ENCODE measurements at regions not wholly inside any gene's neighbourhood (a gene's known extent, or its start where the extent isn't known, plus 50 kb on each side); places are given as distances from the start of the nearest gene placed in this dataset.

DNA sequence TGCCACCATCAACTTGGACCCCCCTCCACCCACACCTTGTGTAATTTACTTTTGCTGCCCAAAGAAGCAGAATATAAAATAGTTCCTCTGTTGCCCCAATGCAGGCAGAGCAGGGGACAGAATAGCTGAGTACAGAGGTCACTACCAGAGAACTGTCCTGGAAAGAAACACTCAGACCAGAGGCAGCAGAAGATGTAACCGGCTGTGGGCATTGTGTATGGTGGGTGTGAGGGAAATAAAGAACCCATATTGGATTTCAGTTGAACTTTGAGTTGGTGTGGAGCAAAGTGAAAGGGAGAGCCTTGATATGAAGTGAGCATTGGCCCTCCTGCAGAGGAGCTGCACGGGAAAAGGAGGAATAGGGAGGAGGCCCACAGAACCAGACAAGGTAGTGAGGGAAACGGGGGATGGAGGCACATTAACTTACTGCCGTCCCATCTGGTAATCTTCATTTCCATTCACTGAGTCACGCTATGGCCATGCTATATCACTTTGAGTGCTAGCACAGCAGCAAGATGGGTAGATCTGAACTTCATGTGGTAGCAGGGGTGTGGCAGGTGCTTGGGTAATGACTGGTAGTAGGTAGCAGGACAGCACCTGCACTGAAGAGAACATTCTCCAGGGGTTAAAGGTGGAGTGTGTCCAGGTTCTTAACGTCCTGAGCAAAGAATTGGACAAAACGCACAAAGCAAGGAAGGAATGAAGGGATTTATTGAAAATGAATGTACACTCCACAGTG is 56.3 kb upstream of the FBXO28 start:
- H3K9me3 Mint-ChIP-seq, result peaks cover 7% of the 10 kb centered on the region
- H3K4me3 Mint-ChIP-seq, result no peak overlapping the region
- no peak overlapping the region for H3K4me3 ChIP-seq
- TF ChIP-seq EZH2phosphoT487 (IDR thresholded peaks at IDR 0.05), result no peak
- TF ChIP-seq EZH2 (IDR thresholded peaks at IDR 0.05), result no peak
- H3K27ac Mint-ChIP-seq, result no peak overlapping the region
- no peaks in the 10 kb centered on the region for H4K20me1 ChIP-seq (ENCODE audit: low read depth)
- H3K4me1 Mint-ChIP-seq, result peaks cover 2% of the 10 kb centered on the region
- H3K79me2 ChIP-seq (ENCODE audit: low read depth), result no peaks in the 10 kb centered on the region
- H3K27me3 Mint-ChIP-seq (ENCODE audit: insufficient read depth, low read depth), result peaks cover 3% of the 10 kb centered on the region
- no peaks in the 10 kb centered on the region for H3K36me3 Mint-ChIP-seq
- no peak overlapping the region for H3K9ac ChIP-seq
- H3K27ac ChIP-seq, result no peak overlapping the region
- H3K9me3 ChIP-seq (ENCODE audit: low read depth), result no peaks in the 10 kb centered on the region
- H2AFZ ChIP-seq (replicated peaks), result no peak overlapping the region
- no peak overlapping the region for H3K4me2 ChIP-seq
- no peaks in the 10 kb centered on the region for H3F3A ChIP-seq (ENCODE audit: low read depth)
- DNase-seq (ENCODE audit: low spot score), result no peak
- H3K27me3 ChIP-seq, result no peaks in the 10 kb centered on the region
- H3K4me1 ChIP-seq, result peaks cover 9% of the 10 kb centered on the region
- H3K36me3 ChIP-seq, result no peaks in the 10 kb centered on the region

DNA sequence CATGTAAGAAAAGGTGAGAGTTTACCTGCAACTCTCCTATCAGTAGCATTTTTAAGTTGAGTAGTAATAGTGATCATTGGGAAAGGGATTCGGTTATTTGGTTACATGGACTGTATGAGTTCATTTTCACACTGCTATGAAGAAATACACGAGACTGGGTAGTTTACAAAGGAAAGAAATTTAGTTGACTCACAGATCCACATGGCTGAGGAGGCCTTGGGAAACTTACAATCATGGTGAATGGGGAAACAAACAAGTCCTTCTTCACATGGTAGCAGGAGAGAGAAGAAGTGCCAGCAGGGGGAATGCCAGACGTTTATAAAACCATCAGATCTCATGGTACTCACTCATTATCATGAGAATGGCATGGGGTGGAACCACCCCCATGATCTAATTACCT is 59.3 kb upstream of the FBXO28 start:
- H4K20me1 ChIP-seq (ENCODE audit: low read depth), result no peaks in the 10 kb centered on the region
- H3F3A ChIP-seq (ENCODE audit: low read depth), result no peaks in the 10 kb centered on the region
- no peak overlapping the region for H3K4me2 ChIP-seq
- no peak for DNase-seq (ENCODE audit: low spot score)
- H3K27me3 Mint-ChIP-seq (ENCODE audit: insufficient read depth, low read depth), result peaks cover 3% of the 10 kb centered on the region
- no peak overlapping the region for H2AFZ ChIP-seq (replicated peaks)
- TF ChIP-seq EZH2phosphoT487 (IDR thresholded peaks at IDR 0.05) (no peak), CTCF (IDR thresholded peaks at IDR 0.05) (no peak), EZH2 (IDR thresholded peaks at IDR 0.05) (no peak)
- H3K4me3 ChIP-seq, result no peak overlapping the region
- no peaks in the 10 kb centered on the region for H3K4me1 ChIP-seq
- no peak overlapping the region for H3K27ac ChIP-seq
- no peaks in the 10 kb centered on the region for H3K36me3 ChIP-seq
- no peak overlapping the region for H3K9ac ChIP-seq
- H3K4me3 Mint-ChIP-seq, result no peak overlapping the region
- H3K4me1 Mint-ChIP-seq, result peaks cover 2% of the 10 kb centered on the region
- no peaks in the 10 kb centered on the region for H3K36me3 Mint-ChIP-seq
- H3K79me2 ChIP-seq (ENCODE audit: low read depth), result no peaks in the 10 kb centered on the region
- H3K27me3 ChIP-seq, result no peaks in the 10 kb centered on the region
- no peaks in the 10 kb centered on the region for H3K9me3 Mint-ChIP-seq
- no peak overlapping the region for H3K27ac Mint-ChIP-seq
- no peaks in the 10 kb centered on the region for H3K9me3 ChIP-seq (ENCODE audit: low read depth)

DNA sequence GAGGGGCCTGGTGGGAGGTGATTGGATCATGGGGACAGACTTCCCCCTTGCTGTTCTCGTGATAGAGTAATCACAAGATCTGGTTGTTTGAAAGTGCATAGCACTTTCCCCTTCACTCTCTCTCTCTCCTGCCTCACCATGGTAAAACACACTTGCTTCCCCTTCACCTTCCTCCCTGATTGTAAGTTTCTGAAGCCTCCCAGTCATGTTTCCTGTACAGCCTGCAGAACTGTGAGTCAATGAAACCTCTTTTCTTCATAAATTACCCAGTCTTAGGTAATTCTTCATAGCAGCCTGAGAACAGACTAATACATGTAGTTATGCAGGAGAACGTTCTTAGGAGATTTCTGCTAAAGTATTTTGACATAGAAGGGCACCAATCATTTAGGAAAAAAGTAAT is 59.9 kb upstream of the FBXO28 start:
- H2AFZ ChIP-seq (replicated peaks), result no peak overlapping the region
- no peaks in the 10 kb centered on the region for H3K79me2 ChIP-seq (ENCODE audit: low read depth)

More for the DNA sequence above, 59.9 kb upstream of the FBXO28 start:
- H3K9me3 ChIP-seq (ENCODE audit: low read depth), result no peaks in the 10 kb centered on the region
- H3K36me3 Mint-ChIP-seq, result no peaks in the 10 kb centered on the region
- no peak overlapping the region for H3K4me2 ChIP-seq
- no peaks in the 10 kb centered on the region for H3K27me3 ChIP-seq
- no peaks in the 10 kb centered on the region for H3F3A ChIP-seq (ENCODE audit: low read depth)
- TF ChIP-seq EZH2 (IDR thresholded peaks at IDR 0.05), result no peak
- no peak for TF ChIP-seq CTCF (IDR thresholded peaks at IDR 0.05)
- TF ChIP-seq EZH2phosphoT487 (IDR thresholded peaks at IDR 0.05), result no peak
- no peak overlapping the region for H3K9ac ChIP-seq
- H3K4me3 Mint-ChIP-seq, result no peak overlapping the region
- no peaks in the 10 kb centered on the region for H3K4me1 ChIP-seq
- no peak overlapping the region for H3K4me3 ChIP-seq
- H3K27ac Mint-ChIP-seq, result no peak overlapping the region
- no peak overlapping the region for H3K27ac ChIP-seq
- H3K36me3 ChIP-seq, result no peaks in the 10 kb centered on the region
- H4K20me1 ChIP-seq (ENCODE audit: low read depth), result no peaks in the 10 kb centered on the region
- H3K9me3 Mint-ChIP-seq, result no peaks in the 10 kb centered on the region
- no peak for DNase-seq (ENCODE audit: low spot score)
- H3K4me1 Mint-ChIP-seq, result peaks cover 2% of the 10 kb centered on the region
- H3K27me3 Mint-ChIP-seq (ENCODE audit: insufficient read depth, low read depth), result peaks cover 2% of the 10 kb centered on the region

Data from neural progenitor cell (in vitro differentiated cells).